ENCODE measurements at regions not wholly inside any gene's neighbourhood (a gene's known extent, or its start where the extent isn't known, plus 50 kb on each side); places are given as distances from the start of the nearest gene placed in this dataset.
"Not testable (repeated sequence)": the region's sequence is repeated elsewhere in the genome, so short reads cannot be mapped to it uniquely, and the experiment has no call there.

DNA sequence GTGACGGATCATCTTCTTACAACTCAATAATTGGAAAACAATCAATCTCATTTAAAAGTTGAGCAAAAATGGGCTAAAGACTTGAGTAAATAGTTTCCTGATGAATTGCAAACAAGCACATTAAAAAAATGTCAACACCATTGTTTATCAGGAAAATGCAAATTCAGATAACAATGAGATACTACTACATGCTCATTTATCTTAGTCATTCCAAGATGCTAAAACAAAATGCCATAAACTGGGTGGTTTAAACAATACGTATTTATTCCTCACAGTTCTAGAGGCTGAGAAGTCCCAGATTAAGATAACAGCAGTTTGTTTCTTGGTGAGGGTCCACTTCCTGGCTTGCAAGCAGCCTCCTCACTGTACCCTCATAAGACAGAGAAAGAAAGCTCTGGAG is 359.6 kb downstream of the NR4A2 start:
- H2AK5ac ChIP-seq (ENCODE audit: insufficient read length, low read length), result no peak overlapping the region

DNA sequence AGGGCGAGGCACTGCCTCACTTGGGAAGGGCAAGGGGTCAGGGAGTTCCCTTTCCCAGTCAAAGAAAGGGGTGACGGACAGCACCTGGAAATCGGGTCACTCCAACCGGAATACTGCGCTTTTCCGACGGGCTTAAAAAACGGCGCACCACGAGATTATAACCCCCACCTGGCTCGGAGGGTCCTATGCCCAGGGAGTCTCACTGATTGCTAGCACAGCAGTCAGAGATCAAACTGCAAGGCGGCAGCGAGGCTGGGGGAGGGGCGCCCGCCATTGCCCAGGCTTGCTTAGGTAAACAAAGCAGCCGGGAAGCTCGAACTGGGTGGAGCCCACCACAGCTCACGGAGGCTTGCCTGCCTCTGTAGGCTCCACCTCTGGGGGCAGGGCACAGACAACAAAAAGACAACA is 366.5 kb downstream of the NR4A2 start:
- Mint-ChIP-seq H3K4me3 (peak overlapping the region; percentile 48 to 64; a peak in 4 of 5 replicates), H3K4me1 (peaks cover 12 to 13% of the 10 kb centered on the region in 2 experiments), H3K27ac (peak overlapping the region in 2 of 3 experiments; percentile 92 to 96; a peak in 4 of 7 replicates)
- not testable (repeated sequence) for H3K56ac ChIP-seq (ENCODE audit: insufficient read length, low read depth, low read length); H2BK120ac ChIP-seq (ENCODE audit: low read depth, low read length, poor library complexity, severe bottlenecking); H2BK12ac ChIP-seq (ENCODE audit: insufficient read length, low read depth, low read length); H3K9me3 Mint-ChIP-seq; H3K27me3 ChIP-seq (ENCODE audit: insufficient read depth, low read length); H2AK5ac ChIP-seq (ENCODE audit: insufficient read length, low read length); H2AFZ ChIP-seq (ENCODE audit: low read length); H2BK5ac ChIP-seq (ENCODE audit: insufficient read length, low read length); H3K9me3 ChIP-seq (ENCODE audit: control insufficient read depth, low read depth, low read length); H3K79me1 ChIP-seq (ENCODE audit: insufficient read depth, low read depth, low read length, poor library complexity, severe bottlenecking); H4K20me1 ChIP-seq (ENCODE audit: control insufficient read depth, insufficient read depth, insufficient read length); H3K23me2 ChIP-seq (ENCODE audit: insufficient read length, low read depth, low read length, poor library complexity, severe bottlenecking); H3K27ac ChIP-seq (ENCODE audit: insufficient read length, low read depth, low read length); H3K36me3 Mint-ChIP-seq (ENCODE audit: insufficient read depth in 1 of 3, low read depth in 3 of 3); H3K4ac ChIP-seq (ENCODE audit: low read depth, low read length); H3K4me1 ChIP-seq (ENCODE audit: insufficient read depth, low read length); H3K79me2 ChIP-seq (ENCODE audit: insufficient read depth, low read length); H4K8ac ChIP-seq (replicated peaks; ENCODE audit: insufficient read length, low read depth, low read length); H3K27me3 Mint-ChIP-seq (ENCODE audit: low read depth); H2BK20ac ChIP-seq (ENCODE audit: low read depth, low read length, poor library complexity, severe bottlenecking); H3K23ac ChIP-seq (ENCODE audit: insufficient read length, low read depth, low read length); H3T11ph ChIP-seq (ENCODE audit: low read length); H4K5ac ChIP-seq (ENCODE audit: insufficient read length, low read depth, low read length); H4K91ac ChIP-seq (ENCODE audit: insufficient read length, low read depth, low read length); H2BK15ac ChIP-seq (ENCODE audit: low read depth, low read length)
- H3K14ac ChIP-seq (ENCODE audit: insufficient read depth, low read length), result peak overlapping the region; percentile 87; the same call in 1 of the 2 replicates
- no CpG with 5 or more reads among the region's 18 CpGs for WGBS (ENCODE audit: extremely low coverage, insufficient read length, low lambda C conversion rate)
- peak overlapping the region; percentile 46 for H3K4me2 ChIP-seq (ENCODE audit: insufficient read depth, insufficient read length, low read length)
- peak overlapping the region; percentile 87 for H3K18ac ChIP-seq (ENCODE audit: insufficient read length, low read depth, low read length)
- peak; percentile 41 for DNase-seq
- peak overlapping the region; percentile 44 for H3K9ac ChIP-seq (ENCODE audit: extremely low read depth, insufficient read length, low read length)

More for the DNA sequence above, 359.6 kb downstream of the NR4A2 start:
- no CpG with 5 or more reads among the region's 2 CpGs for WGBS (ENCODE audit: extremely low coverage, insufficient read length, low lambda C conversion rate)
- H3K27ac ChIP-seq (ENCODE audit: insufficient read length, low read depth, low read length), result no peak overlapping the region
- no peak overlapping the region for H2BK12ac ChIP-seq (ENCODE audit: insufficient read length, low read depth, low read length)
- H4K91ac ChIP-seq (ENCODE audit: insufficient read length, low read depth, low read length), result no peak overlapping the region
- no peak overlapping the region for H2BK15ac ChIP-seq (ENCODE audit: low read depth, low read length)
- no peak overlapping the region for H3K56ac ChIP-seq (ENCODE audit: insufficient read length, low read depth, low read length)
- no peak for DNase-seq
- no peak overlapping the region for H3K4ac ChIP-seq (ENCODE audit: low read depth, low read length)
- Mint-ChIP-seq H3K27ac (no peak overlapping the region; a peak in 1 of 7 replicates), H3K4me3 (no peak overlapping the region), H3K4me1 (peaks cover 5 to 19% of the 10 kb centered on the region in 2 experiments; a peak in 3 of 4 replicates), H3K27me3 (ENCODE audit: low read depth) (no peaks in the 10 kb centered on the region), H3K9me3 (no peaks in the 10 kb centered on the region), H3K36me3 (ENCODE audit: insufficient read depth in 1 of 3, low read depth in 3 of 3) (peaks cover 0 to 2% (median 0%) of the 10 kb centered on the region in 3 experiments; a peak in 1 of 7 replicates)
- TF ChIP-seq, protein P1, sequence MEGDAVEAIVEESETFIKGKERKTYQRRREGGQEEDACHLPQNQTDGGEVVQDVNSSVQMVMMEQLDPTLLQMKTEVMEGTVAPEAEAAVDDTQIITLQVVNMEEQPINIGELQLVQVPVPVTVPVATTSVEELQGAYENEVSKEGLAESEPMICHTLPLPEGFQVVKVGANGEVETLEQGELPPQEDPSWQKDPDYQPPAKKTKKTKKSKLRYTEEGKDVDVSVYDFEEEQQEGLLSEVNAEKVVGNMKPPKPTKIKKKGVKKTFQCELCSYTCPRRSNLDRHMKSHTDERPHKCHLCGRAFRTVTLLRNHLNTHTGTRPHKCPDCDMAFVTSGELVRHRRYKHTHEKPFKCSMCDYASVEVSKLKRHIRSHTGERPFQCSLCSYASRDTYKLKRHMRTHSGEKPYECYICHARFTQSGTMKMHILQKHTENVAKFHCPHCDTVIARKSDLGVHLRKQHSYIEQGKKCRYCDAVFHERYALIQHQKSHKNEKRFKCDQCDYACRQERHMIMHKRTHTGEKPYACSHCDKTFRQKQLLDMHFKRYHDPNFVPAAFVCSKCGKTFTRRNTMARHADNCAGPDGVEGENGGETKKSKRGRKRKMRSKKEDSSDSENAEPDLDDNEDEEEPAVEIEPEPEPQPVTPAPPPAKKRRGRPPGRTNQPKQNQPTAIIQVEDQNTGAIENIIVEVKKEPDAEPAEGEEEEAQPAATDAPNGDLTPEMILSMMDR (conservative IDR thresholded peaks at IDR 0.05), result no peak
- no peaks in the 10 kb centered on the region for H3K27me3 ChIP-seq (ENCODE audit: insufficient read depth, low read length)
- no peaks in the 10 kb centered on the region for H3K23me2 ChIP-seq (ENCODE audit: insufficient read length, low read depth, low read length, poor library complexity, severe bottlenecking)
- no peak overlapping the region for H3K9ac ChIP-seq (ENCODE audit: extremely low read depth, insufficient read length, low read length)
- H3K14ac ChIP-seq (ENCODE audit: insufficient read depth, low read length), result no peak overlapping the region
- H3K4me1 ChIP-seq (ENCODE audit: insufficient read depth, low read length), result 0 out of 2 replicates have a peak, but pooled peaks cover 3% of the 10 kb centered on the region
- no peak overlapping the region for H2AFZ ChIP-seq (ENCODE audit: low read length)
- H4K5ac ChIP-seq (ENCODE audit: insufficient read length, low read depth, low read length), result no peak overlapping the region
- no peak overlapping the region for H2BK20ac ChIP-seq (ENCODE audit: low read depth, low read length, poor library complexity, severe bottlenecking)
- H3K79me1 ChIP-seq (ENCODE audit: insufficient read depth, low read depth, low read length, poor library complexity, severe bottlenecking), result no peaks in the 10 kb centered on the region
- no peak overlapping the region for H4K8ac ChIP-seq (replicated peaks; ENCODE audit: insufficient read length, low read depth, low read length)
- H3K18ac ChIP-seq (ENCODE audit: insufficient read length, low read depth, low read length), result no peak overlapping the region
- H2BK5ac ChIP-seq (ENCODE audit: insufficient read length, low read length), result no peak overlapping the region
- no peaks in the 10 kb centered on the region for H3K9me3 ChIP-seq (ENCODE audit: control insufficient read depth, low read depth, low read length)
- H4K20me1 ChIP-seq (ENCODE audit: control insufficient read depth, insufficient read depth, insufficient read length), result no peaks in the 10 kb centered on the region
- H3K4me2 ChIP-seq (ENCODE audit: insufficient read depth, insufficient read length, low read length), result no peak overlapping the region
- no peak overlapping the region for H3K23ac ChIP-seq (ENCODE audit: insufficient read length, low read depth, low read length)
- H3T11ph ChIP-seq (ENCODE audit: low read length), result no peak overlapping the region
- H3K79me2 ChIP-seq (ENCODE audit: insufficient read depth, low read length), result no peaks in the 10 kb centered on the region
- H2BK120ac ChIP-seq (ENCODE audit: low read depth, low read length, poor library complexity, severe bottlenecking), result no peak overlapping the region

Data from H9 (cell line).